ENCODE measurements at regions not wholly inside any gene's neighbourhood (a gene's known extent, or its start where the extent isn't known, plus 50 kb on each side); places are given as distances from the start of the nearest gene placed in this dataset.

GRCh38 chr6:71502956-71503355 lies 214.3 kb downstream of the OGFRL1 start:
- intact Hi-C loops (cut with DNase I) = loop anchor here in 1 of 2 donors (10.0 kb wide), 1 partner anchor 118 kb away; no protein-coding TSS in a partner anchor
- TF ChIP-seq CTCF (IDR thresholded peaks at IDR 0.05) = no peak
- ATAC-seq (no peak), DNase-seq (no peak)
- Histone ChIP-seq H3K4me1 (no peaks in the 10 kb centered on the region), H3K27ac (no peak overlapping the region), H3K36me3 (no peaks in the 10 kb centered on the region), H3K4me3 (no peak overlapping the region), H3K27me3 (no peaks in the 10 kb centered on the region), H3K9me3 (no peaks in the 10 kb centered on the region)

- intact Hi-C loops (cut with DNase I) = loop anchor here in 1 of 2 donors (10.0 kb wide), 1 partner anchor 122 kb away; no protein-coding TSS in a partner anchor
- Histone ChIP-seq H3K9me3 (no peaks in the 10 kb centered on the region), H3K27me3 (no peaks in the 10 kb centered on the region), H3K4me1 (peaks cover 0 to 3% of the 10 kb centered on the region in 2 donors), H3K27ac (no peak overlapping the region), H3K4me3 (no peak overlapping the region), H3K36me3 (no peaks in the 10 kb centered on the region)
- TF ChIP-seq CTCF (IDR thresholded peaks at IDR 0.05) = no peak
- DNase-seq (no peak), ATAC-seq (no peak)
Measured at GRCh38 chr6:71507183-71507582, 218.6 kb downstream of the OGFRL1 start.

GRCh38 chr6:71509191-71510005 lies 220.8 kb downstream of the OGFRL1 start:
- no peak for TF ChIP-seq CTCF (IDR thresholded peaks at IDR 0.05)
- intact Hi-C loops (cut with DNase I) = loop anchor here in 1 of 2 donors (10.0 kb wide), 1 partner anchor 125 kb away; no protein-coding TSS in a partner anchor
- Histone ChIP-seq H3K9me3 (no peaks in the 10 kb centered on the region), H3K4me1 (peaks cover 0 to 3% of the 10 kb centered on the region in 2 donors), H3K27me3 (no peaks in the 10 kb centered on the region), H3K4me3 (no peak overlapping the region), H3K36me3 (no peaks in the 10 kb centered on the region), H3K27ac (peak overlapping the region in 1 of 2 donors; percentile 9)
- peak; percentile 50 for ATAC-seq
- DNase-seq = peak in 2 of 4 donors; percentile 70 to 71

- Histone ChIP-seq H3K9me3 (no peaks in the 10 kb centered on the region), H3K36me3 (no peaks in the 10 kb centered on the region), H3K4me1 (peaks cover 0 to 3% of the 10 kb centered on the region in 2 donors), H3K27ac (peak overlapping the region in 1 of 2 donors; percentile 9), H3K27me3 (no peaks in the 10 kb centered on the region), H3K4me3 (no peak overlapping the region)
- DNase-seq (peak in 3 of 4 donors; percentile 40 to 82 (median 71)), ATAC-seq (peak; percentile 95)
- intact Hi-C loops (cut with DNase I) = no loop called here
- peak; percentile 36 to 54 for TF ChIP-seq CTCF (IDR thresholded peaks at IDR 0.05)
Measured at GRCh38 chr6:71510057-71510713, 221.6 kb downstream of the OGFRL1 start.

- Histone ChIP-seq H3K9me3 (no peaks in the 10 kb centered on the region), H3K4me1 (peaks cover 0 to 3% of the 10 kb centered on the region in 2 donors), H3K27me3 (no peaks in the 10 kb centered on the region), H3K36me3 (no peaks in the 10 kb centered on the region), H3K27ac (no peak overlapping the region), H3K4me3 (no peak overlapping the region)
- no peak for DNase-seq
- intact Hi-C loops (cut with DNase I) = no loop called here
- ATAC-seq = no peak
- no peak for TF ChIP-seq CTCF (IDR thresholded peaks at IDR 0.05)
Measured at GRCh38 chr6:71510856-71511255, 222.2 kb downstream of the OGFRL1 start.

Measured in left lung (tissue), 4 donors.